ENCODE measurements at regions not wholly inside any gene's neighbourhood (a gene's known extent, or its start where the extent isn't known, plus 50 kb on each side); places are given as distances from the start of the nearest gene placed in this dataset.

DNA sequence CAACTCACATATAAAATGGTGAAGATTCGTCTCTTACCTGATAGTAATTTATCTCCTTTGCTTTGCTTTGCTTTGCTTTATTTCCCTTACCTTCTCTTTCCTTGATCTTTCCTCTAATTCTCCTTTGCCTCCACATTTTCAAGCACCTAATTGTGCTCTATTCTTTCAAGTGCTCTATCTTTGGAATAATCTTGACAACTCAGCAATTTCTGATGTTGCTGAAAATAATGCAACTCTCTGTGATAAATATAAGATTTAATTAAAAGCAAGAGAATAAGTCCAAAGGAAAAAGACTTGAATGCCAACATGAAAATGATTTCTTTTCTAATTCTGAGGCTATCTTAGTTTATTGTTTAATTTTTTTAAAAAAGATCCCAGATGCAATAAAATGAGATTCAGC, 139.5 kb upstream of the SYT1 start:
- TF ChIP-seq, protein P1, sequence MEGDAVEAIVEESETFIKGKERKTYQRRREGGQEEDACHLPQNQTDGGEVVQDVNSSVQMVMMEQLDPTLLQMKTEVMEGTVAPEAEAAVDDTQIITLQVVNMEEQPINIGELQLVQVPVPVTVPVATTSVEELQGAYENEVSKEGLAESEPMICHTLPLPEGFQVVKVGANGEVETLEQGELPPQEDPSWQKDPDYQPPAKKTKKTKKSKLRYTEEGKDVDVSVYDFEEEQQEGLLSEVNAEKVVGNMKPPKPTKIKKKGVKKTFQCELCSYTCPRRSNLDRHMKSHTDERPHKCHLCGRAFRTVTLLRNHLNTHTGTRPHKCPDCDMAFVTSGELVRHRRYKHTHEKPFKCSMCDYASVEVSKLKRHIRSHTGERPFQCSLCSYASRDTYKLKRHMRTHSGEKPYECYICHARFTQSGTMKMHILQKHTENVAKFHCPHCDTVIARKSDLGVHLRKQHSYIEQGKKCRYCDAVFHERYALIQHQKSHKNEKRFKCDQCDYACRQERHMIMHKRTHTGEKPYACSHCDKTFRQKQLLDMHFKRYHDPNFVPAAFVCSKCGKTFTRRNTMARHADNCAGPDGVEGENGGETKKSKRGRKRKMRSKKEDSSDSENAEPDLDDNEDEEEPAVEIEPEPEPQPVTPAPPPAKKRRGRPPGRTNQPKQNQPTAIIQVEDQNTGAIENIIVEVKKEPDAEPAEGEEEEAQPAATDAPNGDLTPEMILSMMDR (IDR thresholded peaks at IDR 0.05; ENCODE audit: low read length), result no peak
- TF ChIP-seq EZH2 (optimal IDR thresholded peaks at IDR 0.05; ENCODE audit: low read depth, low read length) (no peak), EZH2phosphoT487 (IDR thresholded peaks at IDR 0.05; ENCODE audit: low read length) (no peak)
- H3K27ac ChIP-seq (ENCODE audit: low read length), result no peak overlapping the region
- H3K79me2 ChIP-seq (ENCODE audit: low read length), result no peaks in the 10 kb centered on the region
- no peaks in the 10 kb centered on the region for H3K4me1 ChIP-seq (ENCODE audit: low read length)
- H3F3A ChIP-seq (ENCODE audit: insufficient read depth, low read length), result no peaks in the 10 kb centered on the region
- no peak overlapping the region for H2AFZ ChIP-seq (ENCODE audit: low read length)
- no peaks in the 10 kb centered on the region for H4K20me1 ChIP-seq (ENCODE audit: insufficient read depth, low read length)
- H3K4me3 ChIP-seq (ENCODE audit: low read length), result no peak overlapping the region
- no peaks in the 10 kb centered on the region for H3K9me3 ChIP-seq (replicated peaks; ENCODE audit: insufficient read depth, low read length)
- H3K4me2 ChIP-seq (ENCODE audit: low read depth, low read length), result no peak overlapping the region
- no peaks in the 10 kb centered on the region for H3K36me3 ChIP-seq (replicated peaks; ENCODE audit: insufficient read depth, low read length)
- H3K9me2 ChIP-seq (replicated peaks; ENCODE audit: insufficient read depth, low read length), result no peaks in the 10 kb centered on the region
- H3K9ac ChIP-seq (ENCODE audit: low read length), result no peak overlapping the region
- no peaks in the 10 kb centered on the region for H3K27me3 ChIP-seq (replicated peaks; ENCODE audit: insufficient read depth, low read length)
- no peak for DNase-seq

- DNase-seq, result no peak
- Histone ChIP-seq H4K20me1 (ENCODE audit: insufficient read depth, low read length) (no peaks in the 10 kb centered on the region), H2AFZ (ENCODE audit: low read length) (no peak overlapping the region), H3K4me3 (ENCODE audit: low read length) (no peak overlapping the region), H3K27ac (ENCODE audit: low read length) (no peak overlapping the region), H3F3A (ENCODE audit: insufficient read depth, low read length) (no peaks in the 10 kb centered on the region), H3K9me2 (replicated peaks; ENCODE audit: insufficient read depth, low read length) (no peaks in the 10 kb centered on the region), H3K4me2 (ENCODE audit: low read depth, low read length) (no peak overlapping the region), H3K9me3 (replicated peaks; ENCODE audit: insufficient read depth, low read length) (no peaks in the 10 kb centered on the region), H3K9ac (ENCODE audit: low read length) (no peak overlapping the region), H3K27me3 (replicated peaks; ENCODE audit: insufficient read depth, low read length) (no peaks in the 10 kb centered on the region), H3K79me2 (ENCODE audit: low read length) (no peaks in the 10 kb centered on the region), H3K4me1 (ENCODE audit: low read length) (no peaks in the 10 kb centered on the region), H3K36me3 (replicated peaks; ENCODE audit: insufficient read depth, low read length) (no peaks in the 10 kb centered on the region)
- no peak for TF ChIP-seq EZH2 (optimal IDR thresholded peaks at IDR 0.05; ENCODE audit: low read depth, low read length)
- TF ChIP-seq, protein P1 (IDR thresholded peaks at IDR 0.05; ENCODE audit: low read length), result no peak
- TF ChIP-seq EZH2phosphoT487 (IDR thresholded peaks at IDR 0.05; ENCODE audit: low read length), result no peak
Observed at GRCh38 chr12:78725951-78726580, 138.5 kb upstream of the SYT1 start.

GRCh38 chr12:78726854-78727253, 137.7 kb upstream of the SYT1 start:
- no peaks in the 10 kb centered on the region for H3K9me2 ChIP-seq (replicated peaks; ENCODE audit: insufficient read depth, low read length)
- no peak for TF ChIP-seq EZH2 (optimal IDR thresholded peaks at IDR 0.05; ENCODE audit: low read depth, low read length)
- TF ChIP-seq, protein P1 (IDR thresholded peaks at IDR 0.05; ENCODE audit: low read length), result no peak
- no peak for TF ChIP-seq EZH2phosphoT487 (IDR thresholded peaks at IDR 0.05; ENCODE audit: low read length)
- no peak overlapping the region for H3K4me2 ChIP-seq (ENCODE audit: low read depth, low read length)

More at GRCh38 chr12:78726854-78727253, 137.7 kb upstream of the SYT1 start:
- Histone ChIP-seq H3K9ac (ENCODE audit: low read length) (no peak overlapping the region), H2AFZ (ENCODE audit: low read length) (no peak overlapping the region), H4K20me1 (ENCODE audit: insufficient read depth, low read length) (no peaks in the 10 kb centered on the region), H3K36me3 (replicated peaks; ENCODE audit: insufficient read depth, low read length) (no peaks in the 10 kb centered on the region), H3K4me3 (ENCODE audit: low read length) (no peak overlapping the region), H3K27ac (ENCODE audit: low read length) (no peak overlapping the region), H3K79me2 (ENCODE audit: low read length) (no peaks in the 10 kb centered on the region), H3K9me3 (replicated peaks; ENCODE audit: insufficient read depth, low read length) (no peaks in the 10 kb centered on the region), H3F3A (ENCODE audit: insufficient read depth, low read length) (no peaks in the 10 kb centered on the region), H3K27me3 (replicated peaks; ENCODE audit: insufficient read depth, low read length) (no peaks in the 10 kb centered on the region), H3K4me1 (ENCODE audit: low read length) (no peaks in the 10 kb centered on the region)
- no peak for DNase-seq
